ENCODE measurements at regions not wholly inside any gene's neighbourhood (a gene's known extent, or its start where the extent isn't known, plus 50 kb on each side); places are given as distances from the start of the nearest gene placed in this dataset.
A peak's percentile ranks its signal among the peaks of the same experiment; 100 is the strongest.

DNA sequence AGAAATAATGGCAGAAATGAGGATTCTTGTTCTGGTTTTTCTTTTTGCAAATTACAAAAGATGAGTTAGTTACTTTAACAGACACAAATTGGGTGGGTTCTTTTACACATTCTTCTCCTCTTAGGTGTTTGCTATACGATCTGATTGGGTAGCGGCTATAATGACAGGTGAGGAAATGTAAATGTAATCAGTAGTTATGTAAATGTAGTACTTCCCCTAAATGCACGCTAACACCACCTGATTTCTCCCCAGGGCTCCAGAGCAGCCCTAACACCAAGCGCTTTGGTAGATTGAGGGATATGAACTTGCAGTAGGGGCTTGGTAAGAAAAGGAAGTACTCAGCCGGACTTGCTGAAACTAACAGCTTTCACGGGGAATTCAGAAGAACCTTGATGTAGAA, 499.4 kb upstream of the NOX3 start:
- TF ChIP-seq, protein P1, sequence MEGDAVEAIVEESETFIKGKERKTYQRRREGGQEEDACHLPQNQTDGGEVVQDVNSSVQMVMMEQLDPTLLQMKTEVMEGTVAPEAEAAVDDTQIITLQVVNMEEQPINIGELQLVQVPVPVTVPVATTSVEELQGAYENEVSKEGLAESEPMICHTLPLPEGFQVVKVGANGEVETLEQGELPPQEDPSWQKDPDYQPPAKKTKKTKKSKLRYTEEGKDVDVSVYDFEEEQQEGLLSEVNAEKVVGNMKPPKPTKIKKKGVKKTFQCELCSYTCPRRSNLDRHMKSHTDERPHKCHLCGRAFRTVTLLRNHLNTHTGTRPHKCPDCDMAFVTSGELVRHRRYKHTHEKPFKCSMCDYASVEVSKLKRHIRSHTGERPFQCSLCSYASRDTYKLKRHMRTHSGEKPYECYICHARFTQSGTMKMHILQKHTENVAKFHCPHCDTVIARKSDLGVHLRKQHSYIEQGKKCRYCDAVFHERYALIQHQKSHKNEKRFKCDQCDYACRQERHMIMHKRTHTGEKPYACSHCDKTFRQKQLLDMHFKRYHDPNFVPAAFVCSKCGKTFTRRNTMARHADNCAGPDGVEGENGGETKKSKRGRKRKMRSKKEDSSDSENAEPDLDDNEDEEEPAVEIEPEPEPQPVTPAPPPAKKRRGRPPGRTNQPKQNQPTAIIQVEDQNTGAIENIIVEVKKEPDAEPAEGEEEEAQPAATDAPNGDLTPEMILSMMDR (conservative IDR thresholded peaks at IDR 0.05; ENCODE audit: low read depth in 2 of 2) = no peak
- no peak for TF ChIP-seq EZH2phosphoT487 (IDR thresholded peaks at IDR 0.05; ENCODE audit: unreplicated experiment)
- TF ChIP-seq, protein P2, sequence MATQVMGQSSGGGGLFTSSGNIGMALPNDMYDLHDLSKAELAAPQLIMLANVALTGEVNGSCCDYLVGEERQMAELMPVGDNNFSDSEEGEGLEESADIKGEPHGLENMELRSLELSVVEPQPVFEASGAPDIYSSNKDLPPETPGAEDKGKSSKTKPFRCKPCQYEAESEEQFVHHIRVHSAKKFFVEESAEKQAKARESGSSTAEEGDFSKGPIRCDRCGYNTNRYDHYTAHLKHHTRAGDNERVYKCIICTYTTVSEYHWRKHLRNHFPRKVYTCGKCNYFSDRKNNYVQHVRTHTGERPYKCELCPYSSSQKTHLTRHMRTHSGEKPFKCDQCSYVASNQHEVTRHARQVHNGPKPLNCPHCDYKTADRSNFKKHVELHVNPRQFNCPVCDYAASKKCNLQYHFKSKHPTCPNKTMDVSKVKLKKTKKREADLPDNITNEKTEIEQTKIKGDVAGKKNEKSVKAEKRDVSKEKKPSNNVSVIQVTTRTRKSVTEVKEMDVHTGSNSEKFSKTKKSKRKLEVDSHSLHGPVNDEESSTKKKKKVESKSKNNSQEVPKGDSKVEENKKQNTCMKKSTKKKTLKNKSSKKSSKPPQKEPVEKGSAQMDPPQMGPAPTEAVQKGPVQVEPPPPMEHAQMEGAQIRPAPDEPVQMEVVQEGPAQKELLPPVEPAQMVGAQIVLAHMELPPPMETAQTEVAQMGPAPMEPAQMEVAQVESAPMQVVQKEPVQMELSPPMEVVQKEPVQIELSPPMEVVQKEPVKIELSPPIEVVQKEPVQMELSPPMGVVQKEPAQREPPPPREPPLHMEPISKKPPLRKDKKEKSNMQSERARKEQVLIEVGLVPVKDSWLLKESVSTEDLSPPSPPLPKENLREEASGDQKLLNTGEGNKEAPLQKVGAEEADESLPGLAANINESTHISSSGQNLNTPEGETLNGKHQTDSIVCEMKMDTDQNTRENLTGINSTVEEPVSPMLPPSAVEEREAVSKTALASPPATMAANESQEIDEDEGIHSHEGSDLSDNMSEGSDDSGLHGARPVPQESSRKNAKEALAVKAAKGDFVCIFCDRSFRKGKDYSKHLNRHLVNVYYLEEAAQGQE (IDR thresholded peaks at IDR 0.05; ENCODE audit: unreplicated experiment) = no peak
- no peak for TF ChIP-seq EZH2 (IDR thresholded peaks at IDR 0.05; ENCODE audit: low read depth, unreplicated experiment)
- TF ChIP-seq JUNB (IDR thresholded peaks at IDR 0.05; ENCODE audit: unreplicated experiment) = no peak
- peak; percentile 58; the same call in 1 of the 2 replicates for TF ChIP-seq POLR2AphosphoS5 (IDR thresholded peaks at IDR 0.05; ENCODE audit: low read depth)
- no peak for TF ChIP-seq CREB1 (CRISPR knock-in tag; IDR thresholded peaks at IDR 0.05; ENCODE audit: low read depth)
- TF ChIP-seq, protein P3, sequence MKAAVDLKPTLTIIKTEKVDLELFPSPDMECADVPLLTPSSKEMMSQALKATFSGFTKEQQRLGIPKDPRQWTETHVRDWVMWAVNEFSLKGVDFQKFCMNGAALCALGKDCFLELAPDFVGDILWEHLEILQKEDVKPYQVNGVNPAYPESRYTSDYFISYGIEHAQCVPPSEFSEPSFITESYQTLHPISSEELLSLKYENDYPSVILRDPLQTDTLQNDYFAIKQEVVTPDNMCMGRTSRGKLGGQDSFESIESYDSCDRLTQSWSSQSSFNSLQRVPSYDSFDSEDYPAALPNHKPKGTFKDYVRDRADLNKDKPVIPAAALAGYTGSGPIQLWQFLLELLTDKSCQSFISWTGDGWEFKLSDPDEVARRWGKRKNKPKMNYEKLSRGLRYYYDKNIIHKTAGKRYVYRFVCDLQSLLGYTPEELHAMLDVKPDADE (IDR thresholded peaks at IDR 0.05) = no peak
- TF ChIP-seq STAT1 (IDR thresholded peaks at IDR 0.05; ENCODE audit: unreplicated experiment) = no peak
- no peak for TF ChIP-seq ZNF331 (CRISPR knock-in tag; IDR thresholded peaks at IDR 0.05; ENCODE audit: low read depth)
- TF ChIP-seq NANOG (IDR thresholded peaks at IDR 0.05; ENCODE audit: borderline replicate concordance) = peak; percentile 62; the same call in 1 of the 2 replicates

Measured in GM23338 (cell line).